ENCODE measurements at regions not wholly inside any gene's neighbourhood (a gene's known extent, or its start where the extent isn't known, plus 50 kb on each side); places are given as distances from the start of the nearest gene placed in this dataset.

DNA sequence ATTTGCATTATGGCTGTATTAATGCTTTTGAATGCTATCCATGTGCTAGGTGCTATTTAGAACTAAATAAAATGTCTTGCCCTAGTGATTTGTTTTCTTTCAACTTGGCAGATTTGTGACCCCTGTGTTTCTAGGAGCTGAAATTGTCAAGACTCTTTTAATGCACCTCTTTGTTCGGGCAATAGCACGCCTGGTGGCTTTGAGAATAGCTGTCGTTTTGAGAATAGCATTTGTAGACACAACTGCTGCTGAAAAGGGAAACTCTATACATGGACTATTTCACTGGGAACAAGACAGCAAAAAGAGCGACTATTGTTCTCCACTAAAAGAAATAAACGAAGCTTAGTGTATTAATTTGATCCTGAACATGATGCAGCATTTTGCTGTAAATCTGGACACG is 352.1 kb upstream of the ZNF521 start:
- ChIA-PET POLR2A (ENCODE audit: unreplicated experiment) (no interaction called here), CTCF (no interaction called here)
- Histone ChIP-seq H3K4me2 (no peak overlapping the region), H3K36me3 (ENCODE audit: low read depth) (no peaks in the 10 kb centered on the region), H3K9me3 (ENCODE audit: insufficient read depth, low read depth) (no peaks in the 10 kb centered on the region), H4K20me1 (ENCODE audit: insufficient read depth) (no peaks in the 10 kb centered on the region), H3K4me1 (replicated peaks; ENCODE audit: insufficient read depth) (no peaks in the 10 kb centered on the region), H2AFZ (no peak overlapping the region), H3K27me3 (ENCODE audit: insufficient read depth, low read depth) (peaks cover 16% of the 10 kb centered on the region; the same call in 1 of the 2 replicates), H3K27ac (no peak overlapping the region), H3K79me2 (ENCODE audit: low read depth) (no peaks in the 10 kb centered on the region), H3F3A (ENCODE audit: insufficient read depth, low read depth) (no peaks in the 10 kb centered on the region), H3K4me3 (no peak overlapping the region), H3K9me2 (ENCODE audit: insufficient read depth) (no peaks in the 10 kb centered on the region)
- TF ChIP-seq EZH2 (IDR thresholded peaks at IDR 0.05; ENCODE audit: low read depth), result no peak
- TF ChIP-seq, protein P1, sequence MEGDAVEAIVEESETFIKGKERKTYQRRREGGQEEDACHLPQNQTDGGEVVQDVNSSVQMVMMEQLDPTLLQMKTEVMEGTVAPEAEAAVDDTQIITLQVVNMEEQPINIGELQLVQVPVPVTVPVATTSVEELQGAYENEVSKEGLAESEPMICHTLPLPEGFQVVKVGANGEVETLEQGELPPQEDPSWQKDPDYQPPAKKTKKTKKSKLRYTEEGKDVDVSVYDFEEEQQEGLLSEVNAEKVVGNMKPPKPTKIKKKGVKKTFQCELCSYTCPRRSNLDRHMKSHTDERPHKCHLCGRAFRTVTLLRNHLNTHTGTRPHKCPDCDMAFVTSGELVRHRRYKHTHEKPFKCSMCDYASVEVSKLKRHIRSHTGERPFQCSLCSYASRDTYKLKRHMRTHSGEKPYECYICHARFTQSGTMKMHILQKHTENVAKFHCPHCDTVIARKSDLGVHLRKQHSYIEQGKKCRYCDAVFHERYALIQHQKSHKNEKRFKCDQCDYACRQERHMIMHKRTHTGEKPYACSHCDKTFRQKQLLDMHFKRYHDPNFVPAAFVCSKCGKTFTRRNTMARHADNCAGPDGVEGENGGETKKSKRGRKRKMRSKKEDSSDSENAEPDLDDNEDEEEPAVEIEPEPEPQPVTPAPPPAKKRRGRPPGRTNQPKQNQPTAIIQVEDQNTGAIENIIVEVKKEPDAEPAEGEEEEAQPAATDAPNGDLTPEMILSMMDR (conservative IDR thresholded peaks at IDR 0.05), result no peak
- DNase-seq, result no peak
- intact Hi-C loops (cut with micrococcal nuclease; ENCODE audit: unreplicated experiment), result no loop called here
- BruUV-seq (replicated peaks), result no TSS peak

DNA sequence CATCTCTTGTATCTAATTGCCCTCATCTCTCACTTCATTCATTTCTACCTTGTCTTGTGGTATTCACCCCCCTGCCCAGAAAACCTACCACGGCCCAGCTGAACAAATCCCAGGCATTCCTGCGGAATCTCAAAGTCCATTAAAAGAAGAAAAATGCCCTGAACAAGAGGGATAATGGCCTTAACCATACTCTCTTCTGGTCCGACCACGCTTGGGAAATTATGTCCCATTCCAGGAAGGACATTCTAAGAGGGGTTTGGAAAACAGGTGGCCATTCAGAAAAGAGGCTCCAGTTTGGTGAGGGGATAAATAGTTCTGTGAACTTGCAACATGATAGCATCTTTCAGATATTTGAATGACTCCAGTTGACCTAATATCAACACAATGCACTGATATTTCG is 349.9 kb upstream of the ZNF521 start:
- Histone ChIP-seq H3K27ac (no peak overlapping the region), H3K79me2 (ENCODE audit: low read depth) (no peaks in the 10 kb centered on the region), H3K27me3 (ENCODE audit: insufficient read depth, low read depth) (peaks cover 7% of the 10 kb centered on the region; the same call in 1 of the 2 replicates), H3K9me2 (ENCODE audit: insufficient read depth) (no peaks in the 10 kb centered on the region), H4K20me1 (ENCODE audit: insufficient read depth) (no peaks in the 10 kb centered on the region), H3F3A (ENCODE audit: insufficient read depth, low read depth) (no peaks in the 10 kb centered on the region), H2AFZ (no peak overlapping the region), H3K9me3 (ENCODE audit: insufficient read depth, low read depth) (no peaks in the 10 kb centered on the region), H3K4me3 (no peak overlapping the region), H3K36me3 (ENCODE audit: low read depth) (no peaks in the 10 kb centered on the region), H3K4me2 (no peak overlapping the region), H3K4me1 (replicated peaks; ENCODE audit: insufficient read depth) (no peaks in the 10 kb centered on the region)
- TF ChIP-seq, protein P1 (conservative IDR thresholded peaks at IDR 0.05), result no peak
- TF ChIP-seq EZH2 (IDR thresholded peaks at IDR 0.05; ENCODE audit: low read depth), result no peak
- DNase-seq, result no peak
- intact Hi-C loops (cut with micrococcal nuclease; ENCODE audit: unreplicated experiment), result no loop called here
- no TSS peak for BruUV-seq (replicated peaks)
- ChIA-PET CTCF (no interaction called here), POLR2A (ENCODE audit: unreplicated experiment) (no interaction called here)

DNA sequence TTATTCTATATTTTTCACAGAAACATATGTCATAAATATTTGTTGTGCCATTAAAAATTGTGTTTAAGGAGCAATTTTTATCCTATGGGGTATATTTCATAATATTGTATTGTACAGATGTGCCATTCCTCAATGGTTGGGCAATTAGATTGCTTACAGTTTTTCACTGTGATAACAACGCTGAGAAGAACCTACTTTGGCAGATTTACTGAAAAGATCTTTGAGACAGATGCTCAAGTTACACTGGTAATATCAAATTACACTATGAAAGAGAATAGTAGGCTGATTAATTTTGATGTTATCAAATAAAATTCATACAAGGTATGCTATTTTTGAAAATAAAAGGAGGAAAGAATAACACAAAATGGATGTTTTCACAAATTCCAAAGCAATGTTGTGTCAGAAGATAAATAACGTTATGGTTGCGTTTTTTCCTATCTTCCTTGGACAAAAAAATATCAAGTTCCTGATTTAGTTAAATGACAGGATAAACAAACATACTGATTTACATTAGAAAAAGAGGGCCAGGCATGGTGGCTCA is 335.1 kb upstream of the ZNF521 start:
- H3K4me2 ChIP-seq, result no peak overlapping the region
- BruUV-seq (replicated peaks), result no TSS peak
- intact Hi-C loops (cut with micrococcal nuclease; ENCODE audit: unreplicated experiment), result no loop called here
- H3K9me2 ChIP-seq (ENCODE audit: insufficient read depth), result no peaks in the 10 kb centered on the region
- H3K36me3 ChIP-seq (ENCODE audit: low read depth), result no peaks in the 10 kb centered on the region
- no peak overlapping the region for H3K27ac ChIP-seq
- CTCF ChIA-PET, result no interaction called here
- H3F3A ChIP-seq (ENCODE audit: insufficient read depth, low read depth), result no peaks in the 10 kb centered on the region
- no peak overlapping the region for H2AFZ ChIP-seq
- TF ChIP-seq, protein P1 (conservative IDR thresholded peaks at IDR 0.05), result no peak
- no peak for TF ChIP-seq EZH2 (IDR thresholded peaks at IDR 0.05; ENCODE audit: low read depth)
- H3K27me3 ChIP-seq (ENCODE audit: insufficient read depth, low read depth), result no peaks in the 10 kb centered on the region
- H3K9me3 ChIP-seq (ENCODE audit: insufficient read depth, low read depth), result no peaks in the 10 kb centered on the region
- POLR2A ChIA-PET (ENCODE audit: unreplicated experiment), result no interaction called here
- no peaks in the 10 kb centered on the region for H4K20me1 ChIP-seq (ENCODE audit: insufficient read depth)
- H3K4me3 ChIP-seq, result no peak overlapping the region
- H3K79me2 ChIP-seq (ENCODE audit: low read depth), result no peaks in the 10 kb centered on the region
- DNase-seq, result no peak
- no peaks in the 10 kb centered on the region for H3K4me1 ChIP-seq (replicated peaks; ENCODE audit: insufficient read depth)

Data from PC-9 (cell line).